Neural progenitor cell (in vitro differentiated cells): ENCODE measurements at regions not wholly inside any gene's neighbourhood (a gene's known extent, or its start where the extent isn't known, plus 50 kb on each side); places are given as distances from the start of the nearest gene placed in this dataset.

Experiments used
- DNase-seq: peaks from one replicate; pipeline ENCODE4 v3.0.0-alpha.2; 2016; ENCODE audit warnings: low spot score
- H2AFZ ChIP-seq: fragments of 200-600 bp; sonication (generic); replicated peaks from 2 replicates; pipeline ENCODE4 v1.6.1; 2016; ENCODE audit warnings: antibody characterized with exemption
- H3F3A ChIP-seq: fragments of 200-600 bp; sonication (generic); 2 replicates; pipeline ENCODE4 v1.6.1; 2016; ENCODE audit warnings: antibody characterized with exemption, low read depth
- H3K27ac ChIP-seq: fragments of 200-600 bp; sonication (generic); 2 replicates; pipeline ENCODE4 v1.5.1; 2016; ENCODE audit warnings: mild to moderate bottlenecking
- H3K27me3 ChIP-seq: fragments of 200-600 bp; sonication (generic); 2 replicates; pipeline ENCODE4 v1.6.1; 2016; ENCODE audit warnings: mild to moderate bottlenecking, moderate library complexity
- H3K36me3 ChIP-seq: fragments of 200-600 bp; sonication (generic); 2 replicates; pipeline ENCODE4 v1.5.1; 2016
- H3K4me1 ChIP-seq: fragments of 200-600 bp; sonication (generic); 2 replicates; pipeline ENCODE4 v1.6.1; 2016; ENCODE audit warnings: mixed run types
- H3K4me2 ChIP-seq: fragments of 200-600 bp; sonication (generic); 2 replicates; pipeline ENCODE4 v1.6.1; 2016
- H3K4me3 ChIP-seq: fragments of 200-600 bp; sonication (generic); 2 replicates; pipeline ENCODE4 v1.5.1; 2016
- H3K79me2 ChIP-seq: fragments of 200-600 bp; sonication (generic); 2 replicates; pipeline ENCODE4 v1.6.1; 2016; ENCODE audit warnings: low read depth
- H3K9ac ChIP-seq: fragments of 200-600 bp; sonication (generic); 2 replicates; pipeline ENCODE4 v1.6.1; 2016
- H3K9me3 ChIP-seq: fragments of 200-600 bp; sonication (generic); 2 replicates; pipeline ENCODE4 v1.5.1; 2016; ENCODE audit warnings: low read depth
- H4K20me1 ChIP-seq: fragments of 200-600 bp; sonication (generic); 2 replicates; pipeline ENCODE4 v1.6.1; 2016; ENCODE audit warnings: low read depth
- H3K27ac Mint-ChIP-seq: 3 replicates; pipeline ENCODE4 v1.8.0; 2021; ENCODE audit warnings: mixed read lengths
- H3K27me3 Mint-ChIP-seq: 2 replicates; pipeline ENCODE4 v1.8.0; 2022; ENCODE audit warnings: low read depth, mild to moderate bottlenecking, inconsistent platforms, moderate library complexity, mixed read lengths; ENCODE audit not compliant: insufficient read depth
- H3K36me3 Mint-ChIP-seq: 3 replicates; pipeline ENCODE4 v1.8.0; 2021; ENCODE audit warnings: mixed read lengths
- H3K4me1 Mint-ChIP-seq: 3 replicates; pipeline ENCODE4 v1.8.0; 2021; ENCODE audit warnings: mixed read lengths
- H3K4me3 Mint-ChIP-seq: 3 replicates; pipeline ENCODE4 v1.8.0; 2021; ENCODE audit warnings: mild to moderate bottlenecking, moderate library complexity, mixed read lengths
- H3K9me3 Mint-ChIP-seq: 3 replicates; pipeline ENCODE4 v1.8.0; 2020; ENCODE audit warnings: mixed read lengths
- EZH2 ChIP-seq: fragments of 200-600 bp; sonication (generic); IDR thresholded peaks from 2 replicates; pipeline ENCODE4 v1.6.1; 2017; ENCODE audit warnings: antibody characterized with exemption, mild to moderate bottlenecking, moderate library complexity
- EZH2phosphoT487 ChIP-seq: fragments of 200-600 bp; sonication (generic); IDR thresholded peaks from 2 replicates; pipeline ENCODE4 v1.6.1; 2017; ENCODE audit warnings: antibody characterized with exemption
- TF ChIP-seq, protein P1 (sequence below): fragments of 200-600 bp; sonication (generic); IDR thresholded peaks from 2 replicates; pipeline ENCODE4 v1.5.1; 2017; ENCODE audit warnings: antibody characterized with exemption, mild to moderate bottlenecking

DNA sequence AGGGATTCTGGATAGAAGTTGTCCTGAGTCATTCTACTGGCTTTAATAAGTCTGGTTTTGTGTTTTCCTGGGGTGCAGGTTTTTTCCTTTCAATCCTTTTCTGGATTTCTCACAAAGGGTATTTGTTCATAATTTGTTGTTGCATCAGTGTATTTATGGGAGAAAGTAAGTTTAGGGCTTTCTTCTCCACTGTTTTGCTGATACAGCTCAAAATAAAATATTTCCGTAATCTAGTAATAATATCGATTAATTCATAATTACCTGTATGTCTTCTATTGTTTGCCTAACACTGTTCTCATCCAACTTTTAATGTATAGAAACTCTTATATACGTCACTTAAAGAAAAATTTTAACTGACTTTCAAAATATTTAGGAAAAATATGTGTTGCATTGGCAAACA is 728.2 kb downstream of the LUZP2 start:
- Histone ChIP-seq H3K4me2 (no peak overlapping the region), H3K27me3 (no peaks in the 10 kb centered on the region), H3K9ac (no peak overlapping the region), H3F3A (no peaks in the 10 kb centered on the region), H3K27ac (no peak overlapping the region), H2AFZ (no peak overlapping the region), H3K9me3 (no peaks in the 10 kb centered on the region), H3K79me2 (no peaks in the 10 kb centered on the region), H3K4me3 (no peak overlapping the region), H4K20me1 (no peaks in the 10 kb centered on the region), H3K36me3 (no peaks in the 10 kb centered on the region), H3K4me1 (no peaks in the 10 kb centered on the region)
- TF ChIP-seq, protein P1, sequence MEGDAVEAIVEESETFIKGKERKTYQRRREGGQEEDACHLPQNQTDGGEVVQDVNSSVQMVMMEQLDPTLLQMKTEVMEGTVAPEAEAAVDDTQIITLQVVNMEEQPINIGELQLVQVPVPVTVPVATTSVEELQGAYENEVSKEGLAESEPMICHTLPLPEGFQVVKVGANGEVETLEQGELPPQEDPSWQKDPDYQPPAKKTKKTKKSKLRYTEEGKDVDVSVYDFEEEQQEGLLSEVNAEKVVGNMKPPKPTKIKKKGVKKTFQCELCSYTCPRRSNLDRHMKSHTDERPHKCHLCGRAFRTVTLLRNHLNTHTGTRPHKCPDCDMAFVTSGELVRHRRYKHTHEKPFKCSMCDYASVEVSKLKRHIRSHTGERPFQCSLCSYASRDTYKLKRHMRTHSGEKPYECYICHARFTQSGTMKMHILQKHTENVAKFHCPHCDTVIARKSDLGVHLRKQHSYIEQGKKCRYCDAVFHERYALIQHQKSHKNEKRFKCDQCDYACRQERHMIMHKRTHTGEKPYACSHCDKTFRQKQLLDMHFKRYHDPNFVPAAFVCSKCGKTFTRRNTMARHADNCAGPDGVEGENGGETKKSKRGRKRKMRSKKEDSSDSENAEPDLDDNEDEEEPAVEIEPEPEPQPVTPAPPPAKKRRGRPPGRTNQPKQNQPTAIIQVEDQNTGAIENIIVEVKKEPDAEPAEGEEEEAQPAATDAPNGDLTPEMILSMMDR = no peak
- no peaks in the 10 kb centered on the region for H3K36me3 Mint-ChIP-seq
- no peaks in the 10 kb centered on the region for H3K4me1 Mint-ChIP-seq
- no peaks in the 10 kb centered on the region for H3K9me3 Mint-ChIP-seq
- peaks cover 3% of the 10 kb centered on the region for H3K27me3 Mint-ChIP-seq
- DNase-seq = no peak
- no peak overlapping the region for H3K4me3 Mint-ChIP-seq
- no peak overlapping the region for H3K27ac Mint-ChIP-seq

DNA sequence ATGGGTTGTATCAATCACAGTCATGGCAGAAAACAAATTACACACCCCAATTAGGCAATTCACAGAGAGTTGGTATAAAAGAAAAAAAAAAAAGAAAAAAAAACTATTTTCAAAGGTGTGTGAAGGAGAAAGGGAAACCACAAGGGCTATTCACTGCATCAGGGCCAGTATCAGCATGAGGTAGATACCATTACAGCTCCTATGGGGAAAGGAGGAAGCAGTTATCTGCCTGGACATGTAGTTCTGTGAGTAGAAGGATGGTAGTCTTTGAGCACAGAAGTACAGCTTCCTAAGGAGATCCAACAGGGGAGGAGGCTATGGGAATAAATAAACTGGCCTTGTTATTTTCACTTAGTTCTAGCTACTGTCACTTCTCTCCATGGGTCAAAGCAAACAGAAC is 746.1 kb downstream of the LUZP2 start:
- no peak overlapping the region for H3K4me3 Mint-ChIP-seq
- Histone ChIP-seq H3K9ac (no peak overlapping the region), H3K4me1 (no peaks in the 10 kb centered on the region), H3K79me2 (no peaks in the 10 kb centered on the region), H3K4me3 (no peak overlapping the region), H3K36me3 (no peaks in the 10 kb centered on the region), H4K20me1 (no peaks in the 10 kb centered on the region), H3K4me2 (no peak overlapping the region), H3F3A (no peaks in the 10 kb centered on the region), H2AFZ (no peak overlapping the region), H3K27me3 (no peaks in the 10 kb centered on the region), H3K27ac (no peak overlapping the region), H3K9me3 (no peaks in the 10 kb centered on the region)
- no peaks in the 10 kb centered on the region for H3K4me1 Mint-ChIP-seq
- peaks cover 5% of the 10 kb centered on the region for H3K9me3 Mint-ChIP-seq
- DNase-seq = no peak
- no peak overlapping the region for H3K27ac Mint-ChIP-seq
- no peaks in the 10 kb centered on the region for H3K27me3 Mint-ChIP-seq
- no peaks in the 10 kb centered on the region for H3K36me3 Mint-ChIP-seq
- TF ChIP-seq EZH2phosphoT487 (no peak), EZH2 (no peak)
- TF ChIP-seq, protein P1 = no peak

DNA sequence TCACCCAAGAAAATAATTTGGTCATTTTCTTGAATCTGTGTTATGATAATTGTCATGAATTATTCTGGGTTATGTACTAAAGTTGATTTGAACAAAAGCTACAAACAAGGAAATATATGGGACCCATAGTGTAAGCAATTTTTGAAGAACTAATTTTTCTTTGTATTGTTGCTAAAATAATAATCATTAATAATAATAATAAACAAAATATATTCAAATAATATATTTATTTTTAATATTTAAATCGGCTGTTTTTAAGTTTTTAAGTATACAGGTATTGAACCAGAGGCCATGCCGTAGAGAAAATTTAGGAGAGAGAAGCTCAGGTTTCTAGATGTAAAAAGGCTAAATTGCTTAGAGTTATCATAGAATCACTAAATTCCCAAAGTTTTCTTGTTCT is 747.3 kb downstream of the LUZP2 start:
- no peaks in the 10 kb centered on the region for H3K4me1 ChIP-seq
- no peaks in the 10 kb centered on the region for H3K27me3 ChIP-seq
- H4K20me1 ChIP-seq = no peaks in the 10 kb centered on the region
- H3K9ac ChIP-seq = no peak overlapping the region
- DNase-seq = no peak
- Mint-ChIP-seq H3K27me3 (no peaks in the 10 kb centered on the region), H3K9me3 (peaks cover 5% of the 10 kb centered on the region), H3K4me1 (no peaks in the 10 kb centered on the region), H3K27ac (no peak overlapping the region), H3K4me3 (no peak overlapping the region), H3K36me3 (no peaks in the 10 kb centered on the region)
- H2AFZ ChIP-seq = no peak overlapping the region
- H3K9me3 ChIP-seq = no peaks in the 10 kb centered on the region
- no peak overlapping the region for H3K27ac ChIP-seq
- H3K4me3 ChIP-seq = no peak overlapping the region
- no peaks in the 10 kb centered on the region for H3K36me3 ChIP-seq
- no peaks in the 10 kb centered on the region for H3K79me2 ChIP-seq
- H3K4me2 ChIP-seq = no peak overlapping the region
- no peaks in the 10 kb centered on the region for H3F3A ChIP-seq
- TF ChIP-seq EZH2phosphoT487 = no peak
- TF ChIP-seq, protein P1 = no peak
- no peak for TF ChIP-seq EZH2

DNA sequence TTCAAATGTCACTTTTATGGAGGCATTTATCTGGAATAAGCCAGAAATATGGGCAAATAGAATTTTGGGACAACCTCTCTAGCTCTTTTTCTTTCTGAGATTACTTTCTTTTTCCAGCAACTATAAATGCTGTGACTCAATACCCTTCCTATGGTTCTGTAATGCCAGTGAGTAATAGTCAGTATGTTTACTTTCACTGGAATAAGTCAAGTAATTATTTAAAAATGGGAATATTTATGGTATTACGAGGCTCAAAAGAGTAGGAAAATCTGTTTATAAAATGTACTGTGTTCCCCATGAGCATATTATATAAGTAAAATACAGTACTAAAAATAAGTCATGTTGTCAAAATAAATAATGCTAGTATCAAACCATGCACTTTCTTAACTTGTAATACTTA is 750.5 kb downstream of the LUZP2 start:
- Histone ChIP-seq H2AFZ (no peak overlapping the region), H3K27ac (no peak overlapping the region)

More for the DNA sequence above, 750.5 kb downstream of the LUZP2 start:
- TF ChIP-seq EZH2 (no peak), EZH2phosphoT487 (no peak)
- TF ChIP-seq, protein P1 = no peak
- Mint-ChIP-seq H3K4me3 (no peak overlapping the region), H3K36me3 (no peaks in the 10 kb centered on the region), H3K4me1 (no peaks in the 10 kb centered on the region), H3K9me3 (peaks cover 5% of the 10 kb centered on the region), H3K27ac (no peak overlapping the region), H3K27me3 (no peaks in the 10 kb centered on the region)
- no peaks in the 10 kb centered on the region for H3K36me3 ChIP-seq
- no peaks in the 10 kb centered on the region for H3F3A ChIP-seq
- H3K27me3 ChIP-seq = no peaks in the 10 kb centered on the region
- DNase-seq = no peak
- no peaks in the 10 kb centered on the region for H4K20me1 ChIP-seq
- no peaks in the 10 kb centered on the region for H3K4me1 ChIP-seq
- no peak overlapping the region for H3K9ac ChIP-seq
- no peaks in the 10 kb centered on the region for H3K79me2 ChIP-seq
- no peak overlapping the region for H3K4me3 ChIP-seq
- no peaks in the 10 kb centered on the region for H3K9me3 ChIP-seq
- no peak overlapping the region for H3K4me2 ChIP-seq
